Hematopoietic multipotent progenitor cell treated with erythropoietin and hydrocortisone succinate and interleukin-3 and kit ligand, for 8 days (in vitro differentiated cells): ENCODE measurements at regions not wholly inside any gene's neighbourhood (a gene's known extent, or its start where the extent isn't known, plus 50 kb on each side); places are given as distances from the start of the nearest gene placed in this dataset.
"Not testable (repeated sequence)": the region's sequence is repeated elsewhere in the genome, so short reads cannot be mapped to it uniquely, and the experiment has no call there.

Experiments
- DNase-seq: peaks from one replicate; pipeline ENCODE4 v3.0.0-alpha.2; 2015

DNA sequence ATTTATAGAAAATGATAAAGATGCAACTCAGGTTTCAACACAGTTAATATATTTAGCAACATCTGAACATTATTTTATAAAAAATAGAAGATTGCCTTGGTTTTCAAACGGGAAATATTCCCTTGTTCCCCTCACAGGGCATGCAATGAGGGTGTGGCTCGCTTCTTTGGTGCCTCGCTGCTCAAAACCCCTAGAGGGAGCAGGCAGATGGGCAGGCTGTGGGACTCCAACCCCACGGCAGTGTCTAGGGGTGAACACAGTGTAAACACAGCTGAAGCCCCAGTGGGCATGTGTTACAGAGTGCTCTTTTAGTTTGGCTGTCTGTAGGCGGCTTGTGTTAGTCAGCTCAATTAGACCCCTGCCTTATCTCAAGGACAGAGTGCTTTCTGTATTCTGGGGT, 560.8 kb upstream of the IMPG1 start:
- DNase-seq: no peak

DNA sequence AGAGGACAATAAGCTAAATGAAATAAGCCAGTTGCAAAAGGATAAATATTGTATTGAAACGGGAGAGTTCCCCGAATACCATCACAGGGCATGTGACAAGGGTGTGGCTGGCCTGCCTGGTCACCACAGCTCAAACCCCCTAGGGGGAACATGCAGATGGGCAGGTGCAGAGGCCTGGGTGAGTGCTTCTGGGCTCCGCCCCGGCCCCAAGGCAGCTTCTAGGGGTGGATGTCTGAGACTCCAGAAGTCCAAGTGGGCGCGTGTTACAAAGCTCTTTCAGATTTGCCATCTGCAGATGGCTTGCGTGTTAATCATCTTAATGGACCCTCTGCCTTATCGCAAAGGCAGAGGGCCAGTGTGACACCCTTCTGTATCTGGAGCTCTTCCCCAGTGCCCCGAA, 559.2 kb upstream of the IMPG1 start:
- no peak for DNase-seq

DNA sequence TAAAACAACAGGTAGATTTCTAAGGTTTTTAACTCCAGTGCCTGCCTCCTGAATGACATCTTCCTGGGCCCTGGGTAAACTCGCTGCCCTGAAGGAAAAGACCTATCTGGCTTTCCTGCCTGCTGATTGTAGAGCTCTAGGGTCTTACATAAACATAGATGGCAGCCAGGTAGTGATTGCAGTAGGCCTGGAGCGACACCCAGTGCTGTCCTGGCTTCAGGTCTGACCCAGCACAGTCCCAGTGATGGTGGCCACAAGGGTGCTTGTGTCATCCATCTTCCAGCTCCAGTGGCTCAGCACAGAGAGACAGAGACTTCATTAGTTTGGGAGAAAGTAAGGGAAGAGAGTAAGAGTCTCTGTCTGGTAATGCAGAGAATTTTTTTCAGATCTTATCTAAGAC, 542.9 kb upstream of the IMPG1 start:
- no peak for DNase-seq

DNA sequence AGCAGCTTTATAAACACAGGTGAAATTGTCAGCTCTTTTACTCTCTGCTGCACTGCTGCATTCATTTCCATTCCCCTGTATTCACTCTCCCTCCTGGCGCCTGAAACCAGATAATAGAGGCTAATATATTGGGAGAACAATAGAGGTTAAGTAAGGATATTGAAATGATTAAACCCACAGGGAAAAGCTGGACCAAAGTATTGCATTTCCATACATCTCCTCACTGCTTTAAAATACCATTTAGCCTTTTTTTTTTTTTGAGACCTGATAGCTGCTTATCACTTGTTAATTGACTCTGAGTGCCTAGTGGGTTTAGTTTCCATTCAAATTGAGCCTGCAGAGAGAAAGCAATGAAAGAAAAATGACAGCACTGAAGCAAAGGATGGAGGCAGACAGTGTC, 540.5 kb upstream of the IMPG1 start:
- no peak for DNase-seq

DNA sequence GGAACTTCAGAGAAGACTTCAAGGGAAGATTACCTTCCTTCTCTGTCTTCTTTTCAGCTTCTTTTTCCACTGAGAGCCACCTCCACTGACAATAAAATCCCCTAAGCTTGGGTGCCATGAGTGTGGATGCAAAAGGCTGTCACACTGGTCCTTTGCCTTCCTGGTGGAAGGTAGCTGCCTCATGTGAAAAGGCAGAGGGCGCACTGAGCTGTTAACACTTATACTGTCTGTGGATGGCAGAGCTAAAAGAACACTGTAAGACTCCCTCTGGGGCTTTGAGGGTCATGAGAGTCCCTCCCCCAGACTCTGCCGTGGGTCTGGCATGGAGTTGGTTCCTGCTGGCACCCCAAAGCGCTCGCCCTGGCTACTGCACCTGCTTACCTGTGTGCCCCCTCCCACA, 536.7 kb upstream of the IMPG1 start:
- no peak for DNase-seq

DNA sequence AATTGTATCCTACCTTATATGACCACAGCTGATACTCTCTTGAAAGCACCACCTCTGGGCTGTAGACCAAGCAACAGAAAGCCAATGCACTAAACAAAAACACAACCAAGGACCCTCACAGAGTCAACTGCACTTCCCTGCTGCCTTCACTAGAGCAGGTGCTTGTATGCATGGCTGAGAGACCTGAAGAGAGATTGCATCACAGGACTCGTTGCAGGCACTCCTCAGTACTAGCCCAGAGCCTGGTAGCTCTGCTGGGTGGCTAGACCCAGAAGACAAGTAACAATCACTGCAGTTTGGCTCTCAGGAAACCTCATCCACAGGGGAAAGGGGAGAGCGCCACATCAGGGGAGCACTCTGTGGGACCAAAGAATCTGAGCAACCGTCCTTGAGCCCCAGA, 521.6 kb upstream of the IMPG1 start:
- no peak for DNase-seq

DNA sequence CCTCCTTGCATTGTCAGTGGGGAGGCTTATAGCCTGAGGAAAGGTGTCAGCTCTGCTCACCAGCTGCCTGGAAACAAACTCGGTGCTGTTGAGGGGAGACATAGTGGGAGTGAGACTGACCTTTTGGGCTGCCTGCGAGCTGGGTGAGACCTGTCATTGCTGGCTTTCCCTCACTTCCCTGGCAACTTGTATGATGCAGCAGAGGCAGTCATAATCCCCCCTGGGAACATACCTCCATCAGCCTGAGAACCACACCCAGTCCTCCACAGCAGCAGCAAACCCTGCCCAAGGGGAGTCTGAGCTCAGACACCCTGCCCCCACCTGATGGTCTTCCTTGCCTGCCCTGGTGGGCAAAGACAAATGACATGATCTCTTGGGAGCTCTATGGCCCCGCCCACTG, 521.2 kb upstream of the IMPG1 start:
- DNase-seq: no peak

DNA sequence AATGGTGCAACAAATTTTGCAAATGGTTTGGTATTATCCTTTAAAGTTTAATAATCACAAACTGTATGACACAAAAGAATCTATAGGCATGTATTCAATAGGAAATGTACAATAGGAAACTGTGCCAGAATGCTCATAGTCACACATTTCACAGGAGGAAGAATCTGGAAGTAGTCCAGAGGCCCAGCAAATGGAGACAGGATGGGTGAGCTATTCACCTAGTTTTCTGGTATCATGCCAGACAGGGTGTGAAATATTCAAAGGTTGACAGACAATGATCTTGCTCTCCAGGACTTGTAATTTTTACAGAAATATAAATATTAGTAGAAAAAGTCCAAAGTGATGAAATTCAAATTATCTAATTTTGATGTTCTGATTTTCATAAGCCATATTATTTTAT, 520.1 kb upstream of the IMPG1 start:
- no peak for DNase-seq

DNA sequence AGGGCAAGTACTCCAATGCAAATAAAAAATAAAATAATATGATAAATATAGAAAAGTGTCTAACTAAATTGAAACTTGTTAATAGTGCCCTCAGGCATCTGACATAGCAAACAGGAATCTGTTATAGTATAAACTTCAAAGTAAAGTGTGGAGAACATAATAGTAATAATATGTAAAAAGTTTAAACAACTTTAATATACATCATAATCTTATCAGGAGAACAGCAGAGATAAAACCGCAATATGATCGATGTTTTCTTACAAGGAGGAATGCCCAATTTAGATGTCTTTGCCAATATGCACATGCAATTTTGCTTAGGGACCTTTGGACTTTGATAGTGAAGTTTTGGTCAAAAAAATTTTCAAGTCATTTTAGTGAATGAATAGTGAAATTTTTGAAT, 514.8 kb upstream of the IMPG1 start:
- no peak for DNase-seq

DNA sequence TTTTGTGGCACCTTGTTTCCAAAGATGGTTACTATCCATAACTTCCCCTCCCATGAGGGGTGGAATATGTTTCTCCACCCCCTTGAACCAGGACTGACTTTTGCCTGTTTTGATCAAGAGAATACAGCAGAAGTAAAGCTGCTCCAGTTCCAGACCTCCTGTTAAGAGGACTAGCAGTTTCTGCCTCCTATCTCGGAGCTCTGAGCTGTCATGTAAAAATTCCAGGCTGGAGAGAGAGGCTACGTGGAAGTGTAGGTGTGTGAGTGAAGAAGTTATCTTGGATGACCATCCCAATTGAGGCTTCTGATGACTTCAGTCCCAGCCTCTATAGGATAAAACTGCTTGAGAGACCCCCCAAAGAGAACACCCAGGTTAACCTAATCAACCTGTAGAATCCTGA, 511.7 kb upstream of the IMPG1 start:
- DNase-seq: no peak

DNA sequence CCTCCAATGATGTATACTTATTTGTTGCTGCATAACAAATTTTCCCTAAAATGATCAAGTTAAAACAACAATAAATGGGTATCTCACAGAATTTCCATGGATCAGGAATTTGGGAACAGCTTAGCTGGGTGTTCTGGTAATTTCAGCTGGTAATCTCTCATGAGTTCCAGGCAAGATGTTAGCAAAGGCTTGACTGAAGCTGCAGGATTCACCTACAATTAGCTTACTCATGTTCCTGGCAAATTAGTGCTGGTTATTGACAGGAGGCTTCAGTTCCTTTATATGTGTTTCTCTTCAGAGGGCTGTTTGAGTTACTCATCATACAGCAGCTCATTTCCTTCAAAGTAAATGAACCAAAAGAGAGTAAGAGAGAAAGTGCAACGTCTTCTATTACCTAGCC, 506.3 kb upstream of the IMPG1 start:
- no peak for DNase-seq

DNA sequence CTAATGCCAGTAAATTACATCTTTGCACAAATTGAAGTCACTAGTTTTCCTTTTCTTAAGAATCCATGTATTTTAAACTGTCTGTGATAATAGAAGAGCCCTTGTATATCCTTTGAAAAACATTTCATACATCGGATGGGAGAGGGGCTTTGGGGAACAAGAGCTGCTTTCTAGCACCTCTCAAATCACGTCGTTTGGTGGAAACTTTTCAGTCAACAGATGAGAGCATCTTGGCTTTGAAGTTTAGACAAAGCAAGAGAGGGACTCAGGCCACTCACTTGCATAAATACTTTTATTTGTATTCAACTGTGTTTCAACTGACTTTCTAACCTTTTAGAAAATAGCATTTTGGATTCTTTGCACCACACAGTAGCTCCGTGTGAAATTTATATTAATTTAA, 502.3 kb upstream of the IMPG1 start:
- no peak for DNase-seq

DNA sequence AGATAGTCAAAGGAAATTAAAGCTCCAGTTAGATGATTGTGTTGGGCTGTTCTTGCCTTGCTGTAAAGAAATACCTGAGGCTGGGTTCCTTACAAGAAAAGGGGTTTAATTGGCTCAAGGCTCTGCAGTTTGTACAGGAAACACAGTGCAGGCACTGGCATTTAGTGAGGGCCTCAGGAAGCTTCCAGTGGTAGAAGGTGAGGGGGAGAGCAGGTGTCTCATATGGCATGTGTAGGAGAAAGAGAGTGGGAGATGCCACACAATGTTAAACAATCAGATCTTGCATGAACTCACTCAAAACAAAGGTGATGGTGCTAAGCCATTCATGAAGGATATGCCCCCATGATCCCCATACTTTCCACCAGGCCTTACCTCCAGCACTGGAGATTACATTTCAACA, 493.5 kb upstream of the IMPG1 start:
- no peak for DNase-seq

DNA sequence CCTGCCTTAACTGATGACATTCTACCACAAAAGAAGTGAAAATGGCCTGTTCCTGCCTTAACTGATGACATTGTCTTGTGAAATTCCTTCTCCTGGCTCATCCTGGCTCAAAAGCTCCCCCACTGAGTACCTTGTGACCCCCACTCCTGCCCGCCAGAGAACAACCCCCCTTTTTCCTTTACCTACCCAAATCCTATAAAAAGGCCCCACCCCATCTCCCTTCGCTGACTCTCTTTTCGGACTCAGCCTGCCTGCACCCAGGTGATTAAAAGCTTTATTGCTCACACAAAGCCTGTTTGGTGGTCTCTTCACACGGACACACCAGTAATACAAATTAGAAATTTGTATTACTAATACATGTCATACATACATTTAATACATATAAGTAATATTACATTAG, 489.9 kb upstream of the IMPG1 start:
- not testable (repeated sequence) for DNase-seq

DNA sequence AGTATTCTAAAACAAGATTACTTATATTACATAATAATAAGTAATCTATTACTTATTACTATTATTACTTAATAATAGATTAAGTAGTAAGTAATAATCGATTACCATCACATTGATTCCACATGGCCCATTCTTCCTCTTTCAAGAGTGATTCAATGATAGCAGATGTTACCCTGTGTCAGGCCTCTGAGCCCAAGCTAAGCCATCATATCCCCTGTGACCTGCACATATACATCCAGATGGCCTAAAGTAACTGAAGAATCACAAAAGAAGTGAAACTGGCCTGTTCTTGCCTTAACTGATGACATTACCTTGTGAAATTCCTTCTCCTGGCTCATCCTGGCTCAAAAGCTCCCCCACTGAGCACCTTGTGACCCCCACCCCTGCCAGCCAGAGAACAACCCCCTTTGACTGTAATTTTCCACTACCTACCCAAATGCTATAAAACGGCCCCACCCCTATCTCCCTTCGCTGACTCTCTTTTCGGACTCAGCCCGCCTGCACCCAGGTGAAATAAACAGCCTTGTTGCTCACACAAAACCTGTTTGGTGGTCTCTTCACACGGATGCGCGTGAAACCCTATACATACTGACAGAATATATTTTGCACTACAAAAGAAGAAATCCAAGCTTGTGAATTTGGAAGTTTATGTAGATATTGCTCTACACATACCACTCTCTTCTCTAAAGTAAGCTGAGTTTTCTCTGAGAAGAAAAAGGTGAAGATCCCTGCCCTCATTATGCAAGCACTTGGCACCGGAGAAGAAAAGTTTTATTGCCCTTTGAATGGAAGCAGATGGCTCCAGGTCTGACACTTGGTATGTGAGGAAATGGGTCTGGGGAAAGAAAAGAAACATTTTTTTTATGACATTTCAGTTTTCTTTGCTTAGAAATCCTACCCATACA, 488.6 kb upstream of the IMPG1 start:
- not testable (repeated sequence) for DNase-seq

DNA sequence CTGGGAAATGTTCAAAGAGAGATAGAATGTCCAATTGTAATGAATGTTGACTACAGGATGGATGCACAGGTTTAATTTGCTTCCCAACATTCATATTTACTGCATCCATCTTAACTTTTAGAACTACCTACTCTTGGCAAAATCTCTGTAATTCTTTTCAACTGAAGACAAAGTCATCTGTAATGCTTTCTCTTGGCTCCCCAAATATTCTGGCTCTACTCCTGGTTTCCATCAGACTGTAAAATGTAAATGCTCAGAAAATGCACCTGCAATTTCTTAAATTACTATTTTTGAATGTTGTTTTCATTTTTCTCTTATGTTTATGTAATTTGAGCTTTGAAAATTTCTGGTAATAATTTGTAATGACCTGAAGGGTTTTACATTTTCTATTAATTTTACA, 480.8 kb upstream of the IMPG1 start:
- no peak for DNase-seq

DNA sequence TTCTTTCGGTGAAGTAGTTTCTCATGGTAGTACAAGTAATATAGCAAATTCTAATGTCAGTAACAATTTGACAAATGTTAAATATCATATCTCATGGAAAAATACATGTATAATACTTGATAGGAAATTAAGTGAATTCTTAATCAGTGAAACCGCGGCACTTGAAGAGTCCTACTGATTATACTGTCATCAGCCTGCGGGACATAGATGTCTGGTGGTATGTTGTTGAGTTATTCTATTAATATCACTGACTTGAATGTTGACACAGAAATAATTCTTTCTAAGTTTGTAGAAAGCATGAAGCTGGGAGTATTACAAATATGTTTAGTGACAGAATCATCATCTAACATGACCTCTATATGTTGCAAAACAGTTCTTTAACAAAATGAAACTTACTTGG, 479.8 kb upstream of the IMPG1 start:
- no peak for DNase-seq

DNA sequence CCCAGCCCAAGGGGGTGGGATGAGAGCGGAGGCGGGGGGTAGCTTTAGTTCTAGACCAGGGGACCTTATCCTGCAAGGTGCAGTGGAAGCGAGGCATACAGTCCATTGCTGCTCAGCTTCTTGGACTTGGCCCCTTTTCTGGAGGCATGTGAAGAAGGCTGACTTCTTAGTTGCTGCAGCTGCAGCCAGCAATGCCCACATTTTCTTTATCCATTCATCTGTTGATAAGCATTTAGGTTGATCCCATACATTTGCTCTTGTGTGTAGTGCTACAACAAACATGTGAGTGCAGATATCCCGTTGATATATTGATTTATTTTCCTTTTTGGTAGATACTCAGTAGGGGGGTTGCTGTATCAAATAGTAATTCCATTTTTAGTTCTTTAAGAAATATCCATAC, 461.2 kb upstream of the IMPG1 start:
- no peak for DNase-seq

DNA sequence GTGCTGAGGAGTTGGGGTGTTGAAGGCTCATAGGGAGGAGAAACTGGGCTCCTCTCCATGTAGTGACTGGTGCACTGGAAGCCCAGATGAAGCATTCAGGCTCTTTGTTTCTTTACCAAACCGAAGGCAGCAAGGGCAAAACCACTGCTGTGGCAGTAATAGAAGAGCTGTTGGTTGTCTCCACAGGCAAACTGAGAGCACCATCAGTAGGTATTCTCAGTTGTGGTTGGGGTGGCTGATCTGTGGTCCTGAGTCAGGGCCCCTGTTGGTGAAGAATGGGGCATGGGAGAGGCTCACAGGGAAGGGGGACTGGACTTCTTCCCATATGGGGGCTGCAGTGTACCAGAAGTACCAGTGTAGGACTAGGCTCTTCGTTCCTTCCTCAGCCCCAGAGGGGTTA, 460.2 kb upstream of the IMPG1 start:
- no peak for DNase-seq

DNA sequence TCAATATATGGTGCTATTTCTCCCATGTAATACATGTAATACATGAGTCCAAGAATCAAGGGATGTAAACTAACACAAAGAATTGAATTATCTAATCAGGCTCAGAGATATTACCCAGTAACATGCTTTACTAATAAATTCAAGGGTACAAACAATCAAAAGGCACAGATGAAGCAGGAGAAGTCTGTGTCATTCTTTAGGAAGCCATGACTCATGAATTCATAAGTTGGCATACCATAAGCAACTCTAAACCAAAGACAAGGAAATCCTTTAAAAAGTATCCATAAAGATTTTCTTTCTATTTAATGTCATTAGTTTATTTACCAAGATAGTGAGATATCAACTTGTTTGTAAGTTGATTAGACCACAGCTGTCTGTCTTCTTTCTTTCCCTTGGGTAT, 446.0 kb upstream of the IMPG1 start:
- DNase-seq: no peak

DNA sequence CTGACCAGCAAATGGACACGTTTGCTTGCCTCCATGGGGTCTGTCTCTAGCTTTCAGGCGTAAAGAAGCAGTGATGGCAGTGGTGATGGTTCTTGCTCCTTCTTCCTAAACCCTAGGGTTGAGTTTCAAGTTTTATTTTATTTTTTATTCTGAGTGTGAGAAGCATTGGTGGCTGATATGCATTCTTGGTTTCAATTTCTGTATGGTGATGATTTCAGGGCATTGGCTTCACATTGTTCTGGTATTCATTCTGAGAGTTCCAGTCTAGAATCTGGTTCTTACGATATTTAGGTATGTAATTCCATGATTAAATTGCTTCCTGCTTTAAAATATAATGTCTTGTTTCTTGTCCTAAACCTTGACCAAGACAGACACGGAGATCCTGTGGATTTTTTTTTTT, 444.5 kb upstream of the IMPG1 start:
- DNase-seq: no peak

DNA sequence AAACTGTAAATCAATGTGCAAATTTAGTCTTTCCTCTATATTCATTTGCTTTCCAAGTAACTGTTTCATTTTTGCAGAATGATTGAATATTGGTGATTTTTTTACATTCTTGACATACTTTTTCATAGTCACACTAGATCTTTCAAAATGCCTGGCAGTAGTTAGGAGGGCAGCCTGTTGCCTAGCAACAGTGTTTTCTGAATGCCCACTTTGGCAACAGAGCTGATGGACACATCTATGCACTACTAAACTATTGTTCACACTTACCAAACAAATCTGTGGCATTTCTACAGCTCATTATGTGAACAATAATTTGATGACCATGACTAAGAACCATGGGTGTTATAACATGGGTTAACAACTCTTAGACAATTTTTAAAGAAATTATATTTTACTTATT, 438.0 kb upstream of the IMPG1 start:
- no peak for DNase-seq

DNA sequence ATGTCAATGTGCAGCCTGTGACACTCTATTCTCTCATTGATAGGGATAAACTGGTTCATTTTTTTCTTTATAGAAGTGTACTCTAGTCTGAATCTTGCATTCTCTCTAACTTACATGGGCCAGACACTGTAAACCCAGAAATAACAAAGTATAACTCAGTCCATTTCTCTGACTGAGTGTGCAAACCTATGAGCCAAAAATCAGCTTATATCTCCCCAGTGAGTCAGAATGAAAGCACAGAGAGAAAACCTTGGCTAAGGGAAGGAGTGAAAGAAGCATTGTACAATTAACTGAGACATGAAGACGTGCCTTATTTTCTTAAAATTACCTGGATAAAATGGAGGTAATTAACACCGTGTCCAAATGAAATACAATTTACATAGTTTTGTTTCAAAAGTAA, 436.9 kb upstream of the IMPG1 start:
- no peak for DNase-seq

DNA sequence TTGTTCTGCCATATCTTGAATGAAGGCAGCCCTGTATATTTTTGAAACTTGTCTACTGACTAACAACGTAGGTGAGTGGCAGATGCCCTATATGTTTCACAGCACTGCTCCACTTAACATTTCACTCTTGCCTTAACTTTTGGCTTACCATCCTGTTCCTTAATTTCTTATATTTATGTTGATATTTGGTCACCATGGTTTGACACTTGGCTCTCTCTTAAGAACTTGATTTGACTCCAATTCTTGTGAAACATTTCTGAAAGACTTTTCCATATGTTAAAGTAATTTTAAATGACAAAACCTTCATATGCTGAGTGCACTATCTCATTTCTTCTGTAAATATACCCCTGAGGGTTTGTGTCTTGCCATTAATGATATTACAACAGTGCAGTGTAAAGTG, 434.3 kb upstream of the IMPG1 start:
- no peak for DNase-seq

DNA sequence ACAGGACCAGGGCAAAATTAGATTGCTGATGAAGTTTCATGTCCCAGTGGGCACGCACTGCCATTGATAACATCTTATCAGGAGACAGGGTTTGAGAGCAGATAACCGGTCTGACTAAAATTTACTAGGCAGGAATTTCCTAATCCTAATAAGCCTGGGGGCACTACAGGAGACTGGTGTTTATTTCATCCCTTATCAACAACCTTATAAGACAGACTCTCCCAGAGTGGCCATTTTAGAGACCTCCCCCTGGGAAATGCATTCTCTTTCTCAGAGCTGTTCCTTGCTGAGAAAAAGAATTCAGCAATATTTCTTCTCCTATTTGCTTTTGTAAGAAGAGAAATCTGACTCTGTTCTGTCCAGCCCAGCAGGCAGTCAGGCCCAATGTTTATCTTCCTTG, 423.4 kb upstream of the IMPG1 start:
- DNase-seq: no peak
